ENCODE measurements at regions not wholly inside any gene's neighbourhood (a gene's known extent, or its start where the extent isn't known, plus 50 kb on each side); places are given as distances from the start of the nearest gene placed in this dataset.

DNA sequence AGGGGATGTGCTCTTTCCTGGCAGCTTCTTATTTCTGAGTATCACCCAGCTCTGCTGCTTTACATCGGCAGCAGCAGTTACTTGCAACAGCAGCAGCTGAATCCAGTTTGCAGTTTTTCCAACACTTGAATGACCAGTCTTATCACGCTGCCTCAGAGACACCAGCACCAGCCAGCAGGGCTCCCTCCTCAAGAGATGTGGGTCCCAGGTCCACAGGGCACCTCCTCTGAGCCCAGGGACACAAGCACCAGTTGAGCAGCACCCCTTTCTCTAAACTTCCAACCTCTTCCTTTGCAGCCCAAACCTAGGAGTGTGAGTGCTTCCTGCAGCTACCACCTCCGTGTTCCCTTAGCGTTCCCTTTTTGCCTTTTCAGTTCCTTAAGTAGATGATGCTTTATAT lies 50.4 kb upstream of the YPEL5 start:
- TF ChIP-seq, protein P1, sequence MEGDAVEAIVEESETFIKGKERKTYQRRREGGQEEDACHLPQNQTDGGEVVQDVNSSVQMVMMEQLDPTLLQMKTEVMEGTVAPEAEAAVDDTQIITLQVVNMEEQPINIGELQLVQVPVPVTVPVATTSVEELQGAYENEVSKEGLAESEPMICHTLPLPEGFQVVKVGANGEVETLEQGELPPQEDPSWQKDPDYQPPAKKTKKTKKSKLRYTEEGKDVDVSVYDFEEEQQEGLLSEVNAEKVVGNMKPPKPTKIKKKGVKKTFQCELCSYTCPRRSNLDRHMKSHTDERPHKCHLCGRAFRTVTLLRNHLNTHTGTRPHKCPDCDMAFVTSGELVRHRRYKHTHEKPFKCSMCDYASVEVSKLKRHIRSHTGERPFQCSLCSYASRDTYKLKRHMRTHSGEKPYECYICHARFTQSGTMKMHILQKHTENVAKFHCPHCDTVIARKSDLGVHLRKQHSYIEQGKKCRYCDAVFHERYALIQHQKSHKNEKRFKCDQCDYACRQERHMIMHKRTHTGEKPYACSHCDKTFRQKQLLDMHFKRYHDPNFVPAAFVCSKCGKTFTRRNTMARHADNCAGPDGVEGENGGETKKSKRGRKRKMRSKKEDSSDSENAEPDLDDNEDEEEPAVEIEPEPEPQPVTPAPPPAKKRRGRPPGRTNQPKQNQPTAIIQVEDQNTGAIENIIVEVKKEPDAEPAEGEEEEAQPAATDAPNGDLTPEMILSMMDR (IDR thresholded peaks at IDR 0.05) = no peak
- no peak for TF ChIP-seq EP300 (IDR thresholded peaks at IDR 0.05)
- TF ChIP-seq POLR2AphosphoS5 (IDR thresholded peaks at IDR 0.05) = no peak
- no peak for TF ChIP-seq POLR2A (IDR thresholded peaks at IDR 0.05; ENCODE audit: low read depth)

Data from esophagus muscularis mucosa (tissue), 4 donors.